HG03039 (cell line): ENCODE measurements at regions not wholly inside any gene's neighbourhood (a gene's known extent, or its start where the extent isn't known, plus 50 kb on each side); places are given as distances from the start of the nearest gene placed in this dataset.

Experiments used
- ATAC-seq: cut with Tn5 transposase; IDR thresholded peaks from one replicate; pipeline ENCODE4 v1.9.1; 2021; ENCODE audit warnings: mild to moderate bottlenecking, moderate library complexity; ENCODE audit not compliant: unreplicated experiment

- no peak for ATAC-seq
Measured at GRCh38 chr9:126088336-126088735, 238.3 kb upstream of the MVB12B start.

GRCh38 chr9:126089789-126090188, 236.8 kb upstream of the MVB12B start:
- ATAC-seq: no peak

GRCh38 chr9:126093771-126094170, 232.9 kb upstream of the MVB12B start:
- no peak for ATAC-seq

- no peak for ATAC-seq
Measured at GRCh38 chr9:126095546-126096190, 231.0 kb upstream of the MVB12B start.

GRCh38 chr9:126096340-126096739, 230.3 kb upstream of the MVB12B start:
- ATAC-seq: no peak

GRCh38 chr9:126097679-126098078, 228.9 kb upstream of the MVB12B start:
- no peak for ATAC-seq

GRCh38 chr9:126106404-126106803, 220.2 kb upstream of the MVB12B start:
- ATAC-seq: no peak

- no peak for ATAC-seq
Measured at GRCh38 chr9:126107693-126108092, 218.9 kb upstream of the MVB12B start.

GRCh38 chr9:126108240-126108639, 218.4 kb upstream of the MVB12B start:
- no peak for ATAC-seq

GRCh38 chr9:126109575-126109974, 217.1 kb upstream of the MVB12B start:
- ATAC-seq: no peak

- ATAC-seq: no peak
Measured at GRCh38 chr9:126111556-126111955, 215.1 kb upstream of the MVB12B start.

- ATAC-seq: no peak
Measured at GRCh38 chr9:126112135-126112720, 214.4 kb upstream of the MVB12B start.

GRCh38 chr9:126113176-126113575, 213.5 kb upstream of the MVB12B start:
- ATAC-seq: no peak

GRCh38 chr9:126113756-126114408, 212.7 kb upstream of the MVB12B start:
- no peak for ATAC-seq

- no peak for ATAC-seq
Measured at GRCh38 chr9:126114409-126114760, 212.2 kb upstream of the MVB12B start.

GRCh38 chr9:126114850-126115460, 211.7 kb upstream of the MVB12B start:
- ATAC-seq: no peak

GRCh38 chr9:126116351-126117157, 210.1 kb upstream of the MVB12B start:
- no peak for ATAC-seq

GRCh38 chr9:126117158-126117425, 209.5 kb upstream of the MVB12B start:
- ATAC-seq: no peak

- ATAC-seq: no peak
Measured at GRCh38 chr9:126117631-126118030, 209.0 kb upstream of the MVB12B start.

GRCh38 chr9:126119731-126120130, 206.9 kb upstream of the MVB12B start:
- ATAC-seq: no peak

- no peak for ATAC-seq
Measured at GRCh38 chr9:126122901-126123616, 203.6 kb upstream of the MVB12B start.
